ENCODE measurements at regions not wholly inside any gene's neighbourhood (a gene's known extent, or its start where the extent isn't known, plus 50 kb on each side); places are given as distances from the start of the nearest gene placed in this dataset.

DNA sequence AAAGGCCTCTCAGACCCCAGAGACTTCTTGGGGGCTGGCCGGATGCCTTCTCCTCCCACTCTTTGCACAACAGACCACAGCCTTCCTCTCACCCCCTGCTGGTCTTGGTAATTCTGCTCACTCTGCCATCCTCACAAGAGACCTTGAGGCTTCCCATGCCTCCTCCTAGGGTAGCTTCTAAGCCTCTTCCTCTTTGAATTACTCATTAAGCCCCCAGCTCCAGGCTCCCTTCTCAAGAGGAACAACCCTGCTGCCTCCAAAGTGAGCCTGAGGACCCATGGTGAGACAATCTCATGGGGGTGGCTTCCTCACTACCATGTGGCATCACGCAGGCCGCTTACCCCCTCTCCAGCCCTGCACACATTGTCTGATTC, 184.6 kb upstream of the SYT13 start:
- DNase-seq = no peak

DNA sequence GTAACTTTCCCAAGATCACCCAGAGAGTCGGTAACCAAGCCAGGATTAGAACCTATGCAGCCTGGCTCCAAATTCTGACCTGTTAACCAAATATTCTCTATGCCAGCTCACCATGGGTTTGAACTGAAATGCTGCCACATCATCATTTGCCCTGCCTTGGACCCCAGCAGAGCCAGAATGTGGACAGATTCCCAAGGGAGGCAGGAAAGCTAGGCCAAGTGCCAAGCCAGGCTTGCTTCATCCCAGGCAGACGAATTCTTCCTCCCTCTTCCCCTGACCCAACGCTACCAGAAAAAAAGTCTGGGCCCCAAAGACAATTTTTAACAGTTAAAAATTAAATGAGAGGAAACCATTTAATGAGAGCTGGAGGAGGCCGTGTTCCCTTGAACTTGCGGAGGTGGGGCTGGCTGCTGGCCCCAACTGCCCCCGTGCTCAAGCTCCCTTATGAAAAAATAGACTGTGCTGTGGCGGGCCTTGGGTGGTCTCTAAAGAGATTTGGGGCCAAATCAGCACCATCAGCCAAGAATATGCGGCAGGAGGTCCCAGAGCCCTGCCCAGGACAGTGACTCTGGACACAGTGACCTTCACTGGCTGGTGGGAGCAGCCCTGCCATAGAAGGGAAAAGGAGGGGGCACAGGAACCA, 184.1 kb upstream of the SYT13 start:
- DNase-seq = no peak

DNA sequence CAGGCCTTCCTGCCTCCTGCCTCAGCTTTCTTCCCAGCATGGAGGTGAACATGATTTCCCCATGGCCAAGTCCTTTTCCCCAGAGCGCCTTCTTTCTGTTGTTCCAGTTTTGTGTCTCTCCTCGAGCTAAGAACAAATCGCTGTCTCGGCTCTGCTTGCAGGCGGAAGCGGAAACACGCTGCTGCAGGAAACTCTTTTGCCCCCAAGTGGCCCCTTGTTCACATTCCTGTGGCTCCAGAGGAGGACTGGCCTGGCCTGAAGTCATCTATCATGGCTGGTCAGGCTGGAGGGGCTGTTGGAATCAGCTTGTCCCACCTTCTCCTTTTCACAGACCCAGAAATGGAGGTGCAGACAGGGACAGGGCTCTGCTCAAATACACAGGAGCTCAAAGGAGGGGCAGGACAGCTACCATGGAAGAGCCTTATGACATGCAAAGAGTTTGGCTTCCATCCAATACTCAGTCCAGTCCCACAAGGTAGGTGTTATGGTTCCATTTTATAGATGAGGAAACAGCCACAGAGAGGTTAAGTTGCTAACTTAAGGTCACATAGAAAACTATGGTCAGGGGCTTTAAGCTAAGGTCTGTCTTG, 182.2 kb upstream of the SYT13 start:
- no peak for DNase-seq

DNA sequence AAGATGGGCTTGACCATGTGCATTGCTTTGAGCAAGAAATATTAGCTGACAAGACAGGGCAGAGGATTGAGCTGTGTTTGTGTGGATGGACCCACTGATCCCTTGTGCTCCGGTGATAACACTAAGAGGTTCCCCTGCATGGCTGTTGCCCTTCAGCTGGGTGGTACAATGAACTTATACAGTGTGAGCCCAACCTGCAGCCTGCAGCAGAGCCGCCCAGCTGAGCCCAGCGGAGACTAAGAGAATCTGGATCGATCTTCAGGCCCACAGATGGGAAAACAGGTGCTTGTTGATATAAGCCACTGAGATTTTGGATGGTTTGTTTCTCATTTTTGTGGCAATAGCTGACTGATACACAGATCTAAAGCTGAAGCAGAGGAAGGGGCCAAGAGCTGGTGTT, 177.4 kb upstream of the SYT13 start:
- DNase-seq = no peak

DNA sequence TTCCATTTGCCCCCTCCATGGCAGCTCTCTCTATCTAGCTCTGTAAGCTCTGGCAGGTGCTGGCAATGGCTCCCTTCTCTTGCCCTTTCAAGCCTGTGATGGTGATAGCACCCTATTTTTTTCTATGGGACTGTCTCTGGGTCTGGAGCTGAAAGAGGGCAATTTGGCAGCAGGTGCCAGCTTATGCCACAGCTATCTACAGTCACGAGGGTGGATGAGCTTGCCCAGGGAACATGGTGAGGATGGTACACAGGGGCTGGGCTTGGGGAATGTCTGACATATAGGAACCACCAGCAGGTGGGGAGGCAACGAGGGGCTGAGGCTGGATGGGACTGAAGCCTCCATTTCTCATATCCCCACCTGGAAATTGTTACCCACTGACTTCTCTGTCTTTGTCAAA, 175.4 kb upstream of the SYT13 start:
- DNase-seq = no peak

DNA sequence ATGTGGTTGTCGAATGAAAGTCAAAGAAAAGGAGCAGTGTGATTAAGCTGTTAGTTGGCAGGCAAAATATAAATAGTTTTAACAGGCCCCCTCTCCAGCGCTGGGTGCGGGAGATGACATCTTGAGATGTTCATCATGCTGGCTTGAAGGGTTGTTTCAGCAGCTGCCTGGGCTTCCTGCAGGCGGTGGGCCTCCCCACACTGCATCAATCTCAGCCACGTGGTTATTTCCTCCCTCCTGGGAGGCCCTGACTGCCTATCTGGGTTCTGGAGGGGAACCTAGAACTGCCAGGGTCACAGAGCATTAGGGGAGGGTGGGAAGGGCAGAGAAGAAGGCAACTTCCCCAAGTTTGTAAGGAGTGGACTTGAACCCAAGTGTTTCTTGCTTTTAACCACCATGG, 173.3 kb upstream of the SYT13 start:
- DNase-seq = no peak

DNA sequence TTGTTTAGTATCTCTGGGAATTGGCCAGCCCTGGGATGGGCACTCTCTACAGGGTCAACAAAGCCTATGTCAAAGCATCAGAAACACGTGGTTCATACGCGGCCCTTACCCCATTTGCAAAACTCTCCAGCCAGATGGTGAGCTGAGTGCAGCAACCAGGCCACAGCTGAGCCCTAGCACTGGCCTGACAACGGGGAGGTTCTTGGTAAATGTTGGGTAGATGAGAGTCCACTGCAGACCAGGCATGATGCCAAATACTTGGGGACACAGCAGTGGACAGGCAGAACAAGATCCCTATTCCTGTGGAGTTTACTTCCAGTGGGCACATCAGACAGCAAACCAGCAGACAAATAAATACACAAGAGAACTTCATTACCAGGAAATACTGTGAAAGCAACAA, 172.1 kb upstream of the SYT13 start:
- no peak for DNase-seq

DNA sequence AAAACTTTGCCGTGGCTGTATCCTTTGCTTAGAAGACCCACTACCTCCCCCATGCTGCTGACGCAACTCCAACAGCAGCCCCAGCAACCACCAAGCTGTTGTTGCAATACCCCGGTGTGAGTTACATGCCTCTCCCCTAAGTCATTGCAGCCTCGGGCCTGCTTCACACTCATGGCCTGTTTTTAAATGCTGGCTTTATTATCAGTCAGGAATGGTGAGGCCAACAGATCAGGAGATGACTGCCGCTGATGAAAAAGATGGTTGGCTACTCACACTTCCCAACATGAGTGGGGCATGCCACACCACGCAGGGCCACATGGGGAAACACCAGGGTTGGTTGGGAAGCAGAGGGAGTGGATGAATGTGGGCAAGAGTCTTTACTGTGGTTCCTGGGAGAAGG, 171.5 kb upstream of the SYT13 start:
- DNase-seq = no peak

DNA sequence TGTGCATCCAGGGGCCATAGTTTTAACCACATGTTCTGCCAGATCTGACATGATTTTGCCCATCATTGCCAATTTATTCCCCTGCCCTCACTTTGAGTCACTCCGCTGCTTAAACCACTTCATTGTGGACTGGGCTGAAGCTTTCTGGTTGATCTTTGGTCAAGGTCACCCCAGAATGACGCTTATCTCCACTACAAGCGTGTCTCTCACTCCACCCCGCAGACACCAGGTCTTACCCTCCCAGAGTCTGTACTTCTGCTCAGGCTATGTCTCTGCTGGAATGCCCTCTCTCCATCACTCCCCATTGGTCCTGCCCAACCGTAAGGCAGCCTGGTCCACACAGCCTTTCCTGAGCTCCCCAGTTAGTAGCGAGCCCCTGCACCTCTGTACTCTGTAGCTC, 170.5 kb upstream of the SYT13 start:
- no peak for DNase-seq

DNA sequence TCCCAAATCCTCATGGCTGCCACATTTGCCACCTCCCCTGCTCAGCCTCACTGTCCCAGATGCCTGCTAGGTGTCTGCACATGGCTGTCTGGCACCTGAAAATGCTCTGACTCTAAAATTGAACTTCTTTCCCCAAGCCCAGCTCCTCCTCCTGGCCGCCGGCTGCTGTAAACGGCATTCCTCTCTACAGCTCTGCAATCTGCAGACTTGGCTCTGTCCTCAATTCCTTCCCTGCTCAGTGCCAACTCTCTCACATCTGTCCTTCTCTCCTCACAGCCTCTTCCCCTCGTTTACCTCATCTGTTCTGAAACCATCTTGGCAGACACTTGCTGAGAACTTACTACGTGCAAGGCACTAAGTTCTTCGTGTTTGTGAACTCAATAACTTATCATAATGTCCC, 169.4 kb upstream of the SYT13 start:
- DNase-seq = no peak

DNA sequence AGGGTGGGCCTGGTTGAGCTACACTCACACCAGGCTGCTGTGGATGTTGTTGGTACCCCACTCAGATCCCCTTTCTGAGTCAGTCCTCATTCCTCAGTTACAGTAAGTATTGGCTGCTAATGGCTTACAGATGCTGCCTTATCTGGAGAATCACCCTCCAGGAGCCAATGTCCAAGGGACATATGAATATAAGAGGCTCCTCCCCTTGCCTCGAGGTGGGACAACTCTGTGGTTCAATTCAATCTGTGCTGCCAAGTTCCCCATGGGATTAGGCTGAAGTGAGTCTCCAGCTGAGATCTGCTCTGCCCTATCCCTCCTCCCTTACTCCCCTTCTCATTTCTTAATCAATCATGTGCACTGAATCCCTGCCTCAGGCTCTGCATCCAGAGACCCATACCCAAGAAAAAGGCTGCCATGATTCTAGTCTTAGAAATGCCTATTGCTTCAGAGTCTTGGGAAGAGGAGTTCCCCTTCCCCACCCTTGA, 168.8 kb upstream of the SYT13 start:
- DNase-seq = no peak

DNA sequence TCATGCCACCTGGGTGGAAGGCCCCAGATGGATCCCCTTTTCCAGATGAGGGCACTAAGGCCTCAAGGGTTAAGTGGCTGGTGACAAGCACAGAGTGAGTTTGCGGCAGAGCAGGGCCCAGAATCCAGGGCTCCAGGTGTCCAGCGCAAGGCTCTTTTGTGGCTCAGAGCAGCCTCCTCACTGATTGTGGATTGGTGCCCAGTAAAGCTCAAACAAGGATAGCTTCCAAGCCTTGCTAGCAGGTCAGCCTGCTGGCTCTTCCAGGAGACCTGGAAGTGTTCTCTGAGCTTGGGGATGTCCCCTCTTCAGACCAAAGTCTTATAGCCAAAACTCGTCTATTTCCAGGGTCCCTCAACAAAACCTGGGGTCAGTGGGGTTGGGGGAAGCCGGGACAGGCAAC, 167.6 kb upstream of the SYT13 start:
- DNase-seq = no peak

DNA sequence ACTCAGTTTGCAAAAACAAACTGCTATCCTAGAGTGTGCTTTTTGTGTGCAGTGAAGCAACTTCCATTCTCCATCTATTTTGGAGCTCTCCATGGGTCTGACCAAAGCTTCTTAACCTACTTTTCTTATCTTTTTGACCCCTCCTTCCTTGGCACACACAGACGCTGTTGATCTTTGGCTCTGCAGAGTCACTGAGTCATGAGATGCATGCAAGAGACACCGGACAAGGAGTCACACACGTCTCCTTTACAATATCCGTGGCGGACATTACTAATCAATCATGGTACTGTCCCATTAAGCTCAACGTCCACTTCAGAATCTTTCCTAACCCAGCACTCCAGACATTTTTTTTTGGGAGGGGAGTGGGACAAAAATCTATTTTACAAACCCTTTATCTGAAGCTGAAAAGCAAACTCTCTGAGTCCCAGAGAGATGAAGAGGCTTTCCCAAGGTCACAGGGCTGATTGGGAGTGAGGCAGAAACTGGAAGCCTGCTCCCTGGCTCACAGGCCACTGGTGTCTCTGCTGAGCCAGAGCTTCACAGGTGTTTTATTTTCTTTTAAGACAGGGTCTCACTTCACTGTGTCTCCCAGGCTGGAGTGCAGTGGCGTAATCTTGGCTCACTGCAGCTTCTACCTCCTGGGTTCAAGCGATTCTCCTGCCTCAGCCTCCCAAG, 165.8 kb upstream of the SYT13 start:
- DNase-seq = no peak

DNA sequence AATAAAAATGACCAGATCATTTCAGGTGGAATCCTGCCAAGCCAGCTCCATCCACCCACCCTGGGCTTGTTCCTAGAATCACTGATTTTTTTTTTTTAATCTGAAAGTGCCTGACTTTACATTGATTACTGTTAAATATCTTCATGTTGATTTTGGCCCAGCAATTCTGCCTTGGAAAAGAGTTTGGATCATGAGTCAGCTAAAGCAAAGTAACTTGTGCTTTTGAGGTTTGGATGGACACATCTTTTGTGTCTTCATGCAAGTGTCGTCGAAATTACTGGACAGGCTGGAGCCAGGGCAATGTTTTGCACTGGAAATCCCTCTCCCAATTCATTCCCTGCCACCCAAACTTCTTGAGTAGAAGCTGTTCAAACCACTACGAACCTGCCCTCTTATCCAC, 164.0 kb upstream of the SYT13 start:
- DNase-seq = no peak

DNA sequence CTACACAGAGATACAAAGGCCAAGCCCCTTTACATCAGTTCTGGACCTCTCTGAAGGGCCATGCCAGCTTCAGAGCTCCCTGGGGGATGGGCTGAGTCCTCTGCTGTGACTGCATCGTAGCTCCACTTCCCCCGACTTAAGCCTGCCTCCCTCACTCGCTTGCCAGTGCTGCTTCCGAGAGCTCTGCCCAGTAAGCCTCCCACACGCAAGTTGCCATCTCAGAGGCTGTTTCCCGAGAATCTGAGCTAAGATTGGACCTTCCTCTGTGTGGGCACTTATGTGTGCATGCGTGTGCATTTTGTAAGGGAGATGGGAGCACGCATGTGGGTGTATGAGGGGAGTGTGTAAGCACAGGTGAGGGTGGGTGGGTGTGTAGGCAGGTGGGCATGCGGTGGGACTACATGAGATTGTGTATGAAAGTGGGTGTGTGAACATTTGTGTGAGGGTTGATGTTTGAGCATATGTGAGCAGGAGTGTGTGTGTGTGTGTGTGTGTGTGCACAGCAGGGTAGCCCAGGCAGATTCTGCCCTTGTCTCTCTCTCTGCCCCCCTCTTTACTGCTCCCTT, 163.0 kb upstream of the SYT13 start:
- DNase-seq = no peak

DNA sequence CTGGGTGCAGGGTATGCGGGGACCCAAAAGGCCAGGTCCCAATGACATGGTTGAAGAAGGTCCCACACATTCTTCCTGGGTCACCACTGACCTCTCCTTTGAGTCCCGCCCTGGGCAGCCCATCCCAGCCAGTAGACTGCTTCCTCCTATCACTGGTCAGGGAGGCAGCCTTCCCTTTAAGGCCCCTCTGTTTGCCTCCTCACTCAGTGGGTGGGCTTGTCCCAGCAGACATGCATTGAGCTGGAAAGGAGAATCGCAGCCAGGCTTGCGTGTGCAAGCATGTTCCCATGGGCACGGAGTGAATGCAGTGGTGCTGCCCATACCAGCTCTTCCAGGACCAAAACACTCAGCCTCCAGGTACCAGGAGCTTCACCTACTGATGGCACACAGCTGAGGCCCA, 162.4 kb upstream of the SYT13 start:
- no peak for DNase-seq

DNA sequence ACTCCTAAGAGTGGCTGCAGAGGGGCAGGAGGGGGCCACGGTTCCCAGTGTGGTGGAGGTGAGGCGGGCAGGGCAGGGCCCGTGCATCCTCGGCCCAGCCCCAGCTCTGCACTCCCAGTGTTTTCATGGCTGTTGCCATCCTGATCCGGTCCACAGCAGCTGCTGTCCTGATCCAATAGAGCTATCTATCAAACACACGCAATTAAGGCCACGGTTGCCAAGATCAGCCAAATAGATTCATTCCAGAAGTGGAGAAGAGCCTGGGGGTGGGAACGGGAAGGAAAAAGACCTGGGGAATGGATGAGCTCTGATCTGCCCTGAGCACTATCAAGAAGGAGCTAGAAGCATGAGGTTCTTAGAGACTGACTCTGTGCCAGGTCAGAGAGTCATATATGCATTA, 160.9 kb upstream of the SYT13 start:
- DNase-seq = no peak

DNA sequence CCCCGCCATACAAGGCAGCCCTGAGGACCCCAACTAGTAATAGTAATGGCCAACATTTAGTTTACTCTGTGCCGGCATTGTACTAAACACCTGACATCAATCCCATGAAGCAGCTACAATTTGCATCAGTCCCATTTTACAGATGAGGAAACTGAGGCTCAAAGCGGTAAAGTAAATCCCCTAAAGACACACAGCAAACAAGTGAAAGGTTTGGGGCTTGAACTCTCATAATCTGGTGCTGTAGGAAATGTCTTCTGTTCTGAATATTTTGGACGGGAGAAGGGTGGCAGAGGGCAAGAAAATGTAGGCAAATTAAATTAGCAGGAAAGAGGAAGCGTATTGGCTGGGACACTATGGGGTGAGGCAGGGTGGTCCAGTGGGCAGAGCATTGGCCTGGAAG, 160.3 kb upstream of the SYT13 start:
- DNase-seq = no peak

DNA sequence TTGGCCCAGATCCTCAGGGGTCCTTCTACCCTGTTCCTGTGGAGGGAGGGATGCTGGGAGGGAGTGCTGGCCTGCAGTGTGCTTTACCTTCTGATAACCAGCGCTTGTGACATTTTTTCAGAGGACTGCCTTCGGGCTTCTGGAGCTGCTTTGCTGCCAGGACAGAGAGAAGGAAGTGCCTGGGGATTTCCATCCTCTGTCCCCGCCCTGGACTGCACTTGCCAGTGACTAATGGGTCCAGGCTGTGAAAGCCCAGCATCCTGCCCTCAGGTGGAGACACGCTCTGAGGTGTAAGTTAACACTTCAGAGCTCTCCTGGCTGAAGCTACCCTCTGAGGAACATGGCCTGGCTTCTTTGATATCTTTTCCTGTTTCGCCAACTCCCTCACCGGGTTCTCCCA, 158.7 kb upstream of the SYT13 start:
- no peak for DNase-seq

DNA sequence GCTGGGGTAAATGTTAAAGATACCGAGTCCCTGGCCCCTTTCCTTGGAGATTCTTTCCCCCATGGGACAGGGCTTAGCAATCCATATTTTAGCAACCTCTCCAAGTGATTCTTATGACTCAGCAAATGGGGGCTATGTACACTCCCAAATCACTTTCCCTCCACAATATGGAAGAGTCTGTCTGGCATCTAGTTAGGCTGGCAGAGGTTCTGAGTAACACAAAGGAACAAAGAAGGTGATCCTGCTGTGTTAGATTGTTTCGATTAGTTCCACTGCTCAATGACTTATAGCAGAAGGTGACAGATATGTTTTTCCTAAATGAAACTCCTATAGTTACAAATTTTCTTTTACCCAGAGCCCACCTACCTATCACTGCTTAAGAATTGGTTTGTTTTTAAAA, 154.0 kb upstream of the SYT13 start:
- DNase-seq = no peak

DNA sequence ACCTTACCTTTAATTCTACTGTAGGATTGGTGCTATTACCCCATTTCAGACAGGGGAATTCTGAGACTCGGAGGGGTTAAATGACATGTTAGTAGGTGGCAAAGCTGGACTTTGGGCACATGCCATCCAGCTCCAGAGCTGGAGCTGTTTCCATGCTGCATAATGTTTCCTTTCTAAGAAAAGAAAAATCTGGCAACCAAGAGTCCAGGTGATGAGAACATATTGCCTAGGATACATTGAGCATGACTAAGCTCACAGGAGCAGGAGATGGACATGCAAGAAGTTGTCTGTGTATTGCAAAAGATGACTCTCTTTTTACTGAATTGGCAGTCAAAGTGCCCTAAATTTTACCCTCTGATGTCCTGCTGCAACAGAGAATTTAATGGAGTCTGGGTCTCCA, 150.8 kb upstream of the SYT13 start:
- no peak for DNase-seq

DNA sequence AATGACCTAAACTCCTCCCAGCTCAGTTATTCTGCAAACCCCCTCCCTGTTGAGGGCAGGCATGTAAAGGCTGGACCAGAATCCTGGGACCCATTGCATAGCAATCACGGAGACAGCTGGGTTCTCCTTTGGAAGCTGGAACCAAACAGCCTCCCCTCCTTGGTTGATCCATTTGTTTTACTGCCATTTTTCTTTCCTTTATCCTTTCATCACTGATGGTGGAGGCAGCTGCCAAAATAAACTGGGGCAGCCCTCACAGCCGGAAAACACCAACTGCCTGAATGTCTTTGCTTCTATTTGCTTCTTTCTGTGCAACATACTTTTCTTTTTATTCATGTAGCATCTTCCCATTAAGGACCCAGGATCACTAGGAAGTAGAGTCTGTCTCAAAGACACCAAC, 150.0 kb upstream of the SYT13 start:
- no peak for DNase-seq

DNA sequence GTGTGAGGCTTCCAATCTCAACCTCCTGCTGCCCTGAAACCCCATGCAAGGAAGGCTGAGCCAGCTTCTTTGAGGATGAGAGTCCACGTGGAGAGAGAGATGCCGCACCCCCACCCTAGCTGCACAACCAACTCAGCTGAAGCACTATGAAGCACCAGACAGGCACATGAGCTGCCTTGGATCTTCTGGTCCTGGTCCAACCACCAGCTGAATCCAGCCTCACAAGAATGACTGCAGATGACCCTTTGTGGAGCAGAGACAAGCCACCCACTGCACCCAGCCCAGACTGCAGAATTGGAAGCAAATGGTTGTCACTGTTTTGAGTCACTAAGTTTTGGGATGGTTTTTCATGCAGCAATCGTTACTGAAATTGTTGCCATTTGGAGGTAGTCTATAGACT, 149.6 kb upstream of the SYT13 start:
- no peak for DNase-seq

DNA sequence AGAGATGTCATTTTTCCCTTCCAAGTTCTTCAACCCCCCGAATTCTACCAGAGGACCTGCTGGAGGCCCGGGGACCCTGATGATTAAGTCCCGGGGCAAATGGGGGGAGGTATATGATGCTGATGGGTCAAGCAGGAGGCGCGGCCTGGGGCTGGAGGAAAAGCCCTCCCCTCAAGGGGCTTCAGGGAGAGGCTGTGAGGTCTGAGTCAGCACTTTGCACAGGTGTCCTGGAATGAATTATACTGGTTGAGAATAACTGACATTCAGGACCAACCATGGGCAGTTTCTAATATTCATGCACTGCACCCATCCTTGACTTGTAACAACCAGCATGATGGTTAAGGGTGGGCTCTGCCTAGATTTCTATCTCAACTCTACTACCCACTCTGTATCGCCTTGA, 146.8 kb upstream of the SYT13 start:
- DNase-seq = no peak

DNA sequence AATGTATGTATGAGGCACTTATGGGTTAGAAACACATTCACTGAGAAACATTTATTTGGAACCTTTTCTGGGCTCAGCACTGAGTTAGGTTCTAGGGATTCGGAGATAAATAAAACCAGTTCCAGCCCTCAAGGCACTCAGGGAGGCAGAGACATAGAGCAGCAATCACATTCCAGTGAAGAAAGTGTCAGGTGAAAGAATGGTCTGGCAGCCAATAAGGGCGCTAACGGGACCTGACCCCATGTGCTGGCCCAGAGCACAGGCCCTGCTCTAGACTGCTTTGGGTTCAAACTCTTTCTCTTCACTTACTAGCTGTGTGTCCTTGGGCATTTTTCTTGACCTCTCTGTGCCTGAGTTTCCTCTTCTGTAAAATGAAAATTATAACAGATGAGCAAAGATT, 146.0 kb upstream of the SYT13 start:
- DNase-seq = no peak
